IMR-90 (cell line): ENCODE measurements at regions not wholly inside any gene's neighbourhood (a gene's known extent, or its start where the extent isn't known, plus 50 kb on each side); places are given as distances from the start of the nearest gene placed in this dataset.

ENCODE experiments used
- ATAC-seq: fragments of 200-7000 bp; cut with Tn5 transposase; 2 replicates; pipeline ENCODE4 v1.9.1; 2020; ENCODE audit warnings: low read depth, mild to moderate bottlenecking, moderate library complexity
- BruUV-seq: library from RNA; stranded (reverse); fragments of 400-500 nt; replicated peaks from 2 replicates; lab custom pipeline; 2021; lab: Mats Ljungman, UMichigan
- CTCF ChIA-PET: fragments of 300-600 bp; formaldehyde crosslinking; extraction: SDS; loops from one replicate; lab custom pipeline; 2021; ENCODE audit warnings: antibody characterized with exemption; lab: Yijun Ruan, JAX
- POLR2A ChIA-PET: fragments of 300-600 bp; sonication (Branson Sonifier 250); formaldehyde crosslinking; loops from one replicate; lab custom pipeline; 2022; ENCODE audit warnings: antibody characterized with exemption; ENCODE audit not compliant: unreplicated experiment; lab: Charles Lee
- DNase-seq: peaks from one replicate; pipeline ENCODE4 v3.0.0; 2013
- H2AFZ ChIP-seq: replicated peaks from 2 replicates; pipeline ENCODE3; 2013; ENCODE audit warnings: low read length, mild to moderate bottlenecking; ENCODE audit not compliant: poor library complexity
- H2AK5ac ChIP-seq: 2 replicates; pipeline ENCODE4 v1.6.1; 2013; ENCODE audit warnings: low read depth, low read length, inconsistent platforms
- H2AK9ac ChIP-seq: replicated peaks from 2 replicates; pipeline ENCODE3; 2013; ENCODE audit warnings: mild to moderate bottlenecking, low read depth, low read length, moderate library complexity; ENCODE audit not compliant: poor library complexity
- H2BK120ac ChIP-seq: 2 replicates; pipeline ENCODE4 v1.6.1; 2013; ENCODE audit warnings: low read depth, low read length, inconsistent platforms
- H2BK15ac ChIP-seq: 3 replicates; pipeline ENCODE4 v1.6.1; 2013; ENCODE audit warnings: low read depth, low read length, inconsistent platforms
- H2BK20ac ChIP-seq: 2 replicates; pipeline ENCODE4 v1.6.1; 2013; ENCODE audit warnings: low read depth, mild to moderate bottlenecking, inconsistent platforms, low read length, moderate library complexity
- H2BK5ac ChIP-seq: 2 replicates; pipeline ENCODE4 v1.6.1; 2013; ENCODE audit warnings: mild to moderate bottlenecking, low read depth, low read length, inconsistent platforms; ENCODE audit not compliant: poor library complexity, severe bottlenecking
- H3K14ac ChIP-seq: replicated peaks from 2 replicates; pipeline ENCODE4 v1.6.1; 2013; ENCODE audit warnings: low read depth, low read length, inconsistent platforms
- H3K18ac ChIP-seq: 2 replicates; pipeline ENCODE4 v1.6.1; 2013; ENCODE audit warnings: low read depth, low read length, control low read depth
- H3K23ac ChIP-seq: 2 replicates; pipeline ENCODE4 v1.6.1; 2013; ENCODE audit warnings: low read depth, low read length, inconsistent platforms
- H3K27ac ChIP-seq: 2 replicates; pipeline ENCODE4 v1.5.1; 2013; ENCODE audit warnings: mild to moderate bottlenecking, control low read depth, low read length; ENCODE audit not compliant: insufficient read depth
- H3K27me3 ChIP-seq: 2 replicates; pipeline ENCODE4 v1.6.1; 2013; ENCODE audit warnings: low read length; ENCODE audit not compliant: control insufficient read depth, insufficient read depth
- H3K36me3 ChIP-seq: 2 replicates; pipeline ENCODE4 v1.6.1; 2013; ENCODE audit warnings: low read length, mixed read lengths; ENCODE audit not compliant: control insufficient read depth, insufficient read depth
- H3K4ac ChIP-seq: 2 replicates; pipeline ENCODE4 v1.6.1; 2013; ENCODE audit warnings: low read depth, low read length, inconsistent platforms
- H3K4me1 ChIP-seq: 2 replicates; pipeline ENCODE4 v1.6.1; 2013; ENCODE audit warnings: low read length, mixed read lengths; ENCODE audit not compliant: control insufficient read depth, insufficient read depth
- H3K4me2 ChIP-seq: 2 replicates; pipeline ENCODE4 v1.6.1; 2013; ENCODE audit warnings: low read depth, mild to moderate bottlenecking, control low read depth, low read length, moderate library complexity
- H3K4me3 ChIP-seq: 2 replicates; pipeline ENCODE4 v1.5.1; 2013; ENCODE audit warnings: low read depth, mild to moderate bottlenecking, control low read depth, low read length, moderate library complexity; ENCODE audit not compliant: insufficient read depth
- H3K56ac ChIP-seq: 2 replicates; pipeline ENCODE4 v1.6.1; 2013; ENCODE audit warnings: low read length, inconsistent platforms; ENCODE audit not compliant: insufficient read depth; ENCODE audit errors: extremely low read depth
- H3K79me1 ChIP-seq, 2 experiments: 2 replicates each; pipeline ENCODE4 v1.6.1; 2013; ENCODE audit warnings: low read length in 2 of 2, inconsistent platforms in 1 of 2, low read depth in 1 of 2
- H3K9ac ChIP-seq: 2 replicates; pipeline ENCODE4 v1.6.1; 2013; ENCODE audit warnings: low read depth, low read length, control low read depth
- H3K9me1 ChIP-seq: 2 replicates; pipeline ENCODE4 v1.6.1; 2013; ENCODE audit warnings: low read length, inconsistent platforms; ENCODE audit not compliant: insufficient read depth
- H3K9me3 ChIP-seq: 2 replicates; pipeline ENCODE4 v1.6.1; 2013; ENCODE audit warnings: low read length; ENCODE audit not compliant: control insufficient read depth, insufficient read depth
- H4K20me1 ChIP-seq: 2 replicates; pipeline ENCODE4 v1.6.1; 2013; ENCODE audit warnings: low read length, inconsistent platforms; ENCODE audit not compliant: insufficient read depth
- H4K5ac ChIP-seq: 2 replicates; pipeline ENCODE4 v1.6.1; 2013; ENCODE audit warnings: mild to moderate bottlenecking, low read depth, low read length, control low read depth
- H4K8ac ChIP-seq, 2 experiments: 2 replicates each; pipeline ENCODE4 v1.6.1; 2013; ENCODE audit warnings: low read depth in 2 of 2, low read length in 2 of 2, control low read depth in 1 of 2, inconsistent platforms in 1 of 2
- H4K91ac ChIP-seq: 2 replicates; pipeline ENCODE4 v1.6.1; 2013; ENCODE audit warnings: low read depth, low read length, inconsistent platforms; ENCODE audit not compliant: insufficient read depth
- RFX5 ChIP-seq: IDR thresholded peaks from 2 replicates; pipeline ENCODE4 v1.8.0; 2012; ENCODE audit warnings: low read depth, mild to moderate bottlenecking, low read length, moderate library complexity
- WGBS, 2 experiments: methylation state at CpG; one replicate each; pipeline versions ENCODE4 v1.1.5 to v1.1.7; 2013; ENCODE audit warnings: missing lambda C conversion rate in 2 of 2; ENCODE audit not compliant: insufficient read length in 1 of 2; ENCODE audit errors: extremely low coverage in 2 of 2; 5-methylcytosine and 5-hydroxymethylcytosine counted together
- dilution Hi-C: fragments of 300-500 bp; cut with HindIII; formaldehyde crosslinking; loops from one replicate; pipeline ENCODE4 v1.14.3; 2018; ENCODE audit warnings: low sequenced_read_pairs; ENCODE audit not compliant: unreplicated experiment
- in situ Hi-C: fragments of 300-500 bp; cut with MboI; formaldehyde crosslinking; loops from 3 replicates; pipeline ENCODE4 v1.14.3; 2019; ENCODE audit warnings: low sequenced_read_pairs, inconsistent platforms, mixed read lengths
- intact Hi-C: fragments of 100-400 bp; cut with micrococcal nuclease; formaldehyde crosslinking; loops from 2 replicates; pipeline ENCODE4 v1.10.0; 2022

DNA sequence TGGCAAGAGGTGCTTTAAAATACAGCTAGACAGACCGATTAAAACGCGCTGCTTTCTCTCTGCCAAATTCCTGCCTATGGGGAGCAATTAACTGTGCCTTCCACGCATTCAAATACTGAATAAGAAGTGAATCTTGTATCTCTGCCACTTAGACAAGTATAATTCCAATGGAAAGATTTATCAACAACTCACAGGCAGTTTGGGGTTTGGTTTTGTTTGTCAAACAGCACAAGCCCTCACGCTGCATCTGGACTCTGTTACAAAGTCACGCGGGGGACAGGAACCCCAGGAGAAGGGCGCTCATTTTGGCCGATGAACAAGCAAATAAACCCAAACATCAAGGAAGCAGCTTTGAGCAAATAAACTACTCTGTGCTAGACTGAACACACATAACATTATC, 61.8 kb upstream of the TMCO5A start:
- Histone ChIP-seq H4K20me1 (no peaks in the 10 kb centered on the region), H2BK15ac (no peak overlapping the region), H3K18ac (0 out of 2 replicates have a peak overlapping the region, but pooled peaks have one; percentile 49), H2AK9ac (no peak overlapping the region), H3K23ac (no peak overlapping the region), H3K9ac (no peak overlapping the region), H3K9me3 (no peaks in the 10 kb centered on the region), H3K4me3 (no peak overlapping the region), H3K79me1 (no peaks in the 10 kb centered on the region), H3K14ac (no peak overlapping the region), H3K27ac (no peak overlapping the region), H2BK120ac (no peak overlapping the region), H2BK20ac (0 out of 2 replicates have a peak overlapping the region, but pooled peaks have one; percentile 24), H3K27me3 (no peaks in the 10 kb centered on the region), H3K36me3 (no peaks in the 10 kb centered on the region), H2AFZ (no peak overlapping the region), H3K4ac (no peak overlapping the region), H3K4me1 (peaks cover 10% of the 10 kb centered on the region), H3K9me1 (0 out of 2 replicates have a peak, but pooled peaks cover 3% of the 10 kb centered on the region), H2BK5ac (no peak overlapping the region), H4K8ac (no peak overlapping the region), H3K4me2 (peak overlapping the region; percentile 18), H2AK5ac (no peak overlapping the region), H4K5ac (no peak overlapping the region), H4K91ac (no peak overlapping the region), H3K56ac (no peak overlapping the region)
- no peak for TF ChIP-seq RFX5
- DNase-seq (no peak), ATAC-seq (peak; percentile 28)
- in situ Hi-C loops (no loop called here), intact Hi-C loops (loop anchor here (2.0 kb wide), 1 partner anchor 48 kb away; no protein-coding TSS in a partner anchor), dilution Hi-C loops (no loop called here)
- ChIA-PET POLR2A (no interaction called here), CTCF (interaction anchor here (0.6 to 0.7 kb wide), 2 partner anchors 28 to 56 kb away, joined by 3 read pairs; no protein-coding TSS in a partner anchor)
- no CpG with 5 or more reads among the region's 9 CpGs for WGBS, 2 experiments
- no TSS peak for BruUV-seq
